Cardiac muscle cell (in vitro differentiated cells and primary cell): ENCODE measurements at regions not wholly inside any gene's neighbourhood (a gene's known extent, or its start where the extent isn't known, plus 50 kb on each side); places are given as distances from the start of the nearest gene placed in this dataset.

Experiments
- DNase-seq, 2 donors: peaks; one replicate each; pipeline versions ENCODE4 v3.0.0 to v3.0.0-alpha.2; 2010 to 2017; ENCODE audit warnings: low read depth in 1 of 2, low spot score in 1 of 2
- H3K27ac ChIP-seq: fragments of 200-600 bp; sonication (generic); 2 replicates; pipeline ENCODE4 v1.5.1; 2016
- H3K27me3 ChIP-seq: fragments of 200-600 bp; sonication (generic); 2 replicates; pipeline ENCODE4 v1.6.0; 2016; ENCODE audit warnings: control low read depth
- H3K36me3 ChIP-seq: fragments of 200-600 bp; sonication (generic); 2 replicates; pipeline ENCODE4 v1.5.1; 2016; ENCODE audit warnings: control low read depth
- H3K4me1 ChIP-seq: fragments of 200-600 bp; sonication (generic); 2 replicates; pipeline ENCODE4 v1.8.1; 2017; ENCODE audit warnings: low read depth, mild to moderate bottlenecking, mixed run types
- H3K4me3 ChIP-seq: fragments of 200-600 bp; sonication (generic); 2 replicates; pipeline ENCODE4 v1.5.1; 2016; ENCODE audit warnings: mild to moderate bottlenecking
- H3K9me3 ChIP-seq: fragments of 200-600 bp; sonication (generic); 2 replicates; pipeline ENCODE4 v1.5.1; 2017; ENCODE audit warnings: low read depth, mild to moderate bottlenecking, control low read depth
- TF ChIP-seq, protein P1 (sequence below): IDR thresholded peaks from 2 replicates; pipeline ENCODE4 v1.5.1; 2012; ENCODE audit warnings: low read depth, mild to moderate bottlenecking, low read length

DNA sequence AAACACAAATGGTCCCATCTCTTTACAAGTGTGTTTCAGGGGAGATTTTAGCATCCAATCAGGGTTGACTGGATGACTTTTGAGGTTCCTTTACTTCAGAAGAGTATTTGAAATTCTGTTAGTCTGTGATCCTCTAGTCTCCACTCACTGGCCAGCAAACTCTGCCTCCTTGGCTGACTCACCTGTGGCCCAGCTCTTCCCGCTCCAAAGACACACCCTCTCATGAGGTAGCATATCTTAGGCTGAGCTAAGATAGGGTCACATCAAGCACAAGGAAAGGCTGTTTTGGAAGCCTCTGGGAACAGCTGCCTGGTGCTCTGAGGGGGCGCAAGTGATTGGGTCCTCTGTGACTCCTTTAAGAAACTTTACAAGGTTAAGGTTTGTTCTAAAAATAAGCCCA is 102.3 kb upstream of the FGGY start:
- Histone ChIP-seq H3K4me3 (no peak overlapping the region), H3K27me3 (no peaks in the 10 kb centered on the region), H3K9me3 (no peaks in the 10 kb centered on the region), H3K4me1 (peaks cover 5% of the 10 kb centered on the region), H3K27ac (no peak overlapping the region), H3K36me3 (no peaks in the 10 kb centered on the region)
- TF ChIP-seq, protein P1, sequence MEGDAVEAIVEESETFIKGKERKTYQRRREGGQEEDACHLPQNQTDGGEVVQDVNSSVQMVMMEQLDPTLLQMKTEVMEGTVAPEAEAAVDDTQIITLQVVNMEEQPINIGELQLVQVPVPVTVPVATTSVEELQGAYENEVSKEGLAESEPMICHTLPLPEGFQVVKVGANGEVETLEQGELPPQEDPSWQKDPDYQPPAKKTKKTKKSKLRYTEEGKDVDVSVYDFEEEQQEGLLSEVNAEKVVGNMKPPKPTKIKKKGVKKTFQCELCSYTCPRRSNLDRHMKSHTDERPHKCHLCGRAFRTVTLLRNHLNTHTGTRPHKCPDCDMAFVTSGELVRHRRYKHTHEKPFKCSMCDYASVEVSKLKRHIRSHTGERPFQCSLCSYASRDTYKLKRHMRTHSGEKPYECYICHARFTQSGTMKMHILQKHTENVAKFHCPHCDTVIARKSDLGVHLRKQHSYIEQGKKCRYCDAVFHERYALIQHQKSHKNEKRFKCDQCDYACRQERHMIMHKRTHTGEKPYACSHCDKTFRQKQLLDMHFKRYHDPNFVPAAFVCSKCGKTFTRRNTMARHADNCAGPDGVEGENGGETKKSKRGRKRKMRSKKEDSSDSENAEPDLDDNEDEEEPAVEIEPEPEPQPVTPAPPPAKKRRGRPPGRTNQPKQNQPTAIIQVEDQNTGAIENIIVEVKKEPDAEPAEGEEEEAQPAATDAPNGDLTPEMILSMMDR = no peak
- DNase-seq = no peak

- TF ChIP-seq, protein P1 = no peak
- DNase-seq = no peak
- no peak overlapping the region for H3K4me3 ChIP-seq
Measured at GRCh38 chr1:59195151-59195550, 101.7 kb upstream of the FGGY start.

DNA sequence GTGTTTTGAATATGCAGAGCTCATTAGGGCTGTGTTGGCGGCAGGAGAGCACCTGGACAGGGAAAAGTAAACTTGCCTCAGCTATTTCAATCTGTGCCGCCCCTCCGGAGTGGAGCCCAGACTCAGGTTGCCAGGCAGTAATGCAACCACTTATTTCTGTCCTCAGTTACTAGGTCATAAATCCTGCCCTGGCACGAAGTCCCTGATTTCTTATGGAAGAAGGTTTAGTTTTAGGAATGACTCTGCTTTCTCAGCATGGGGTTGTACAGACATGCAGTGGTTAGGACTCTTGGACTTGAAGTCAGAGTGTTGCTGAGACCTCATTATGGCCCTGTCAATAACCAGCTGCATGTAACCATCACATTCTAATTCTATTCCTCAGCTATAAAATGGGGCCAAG is 98.3 kb upstream of the FGGY start:
- Histone ChIP-seq H3K36me3 (no peaks in the 10 kb centered on the region), H3K4me3 (no peak overlapping the region), H3K27me3 (no peaks in the 10 kb centered on the region), H3K4me1 (peaks cover 9% of the 10 kb centered on the region), H3K27ac (no peak overlapping the region), H3K9me3 (no peaks in the 10 kb centered on the region)
- DNase-seq = no peak
- TF ChIP-seq, protein P1 = no peak

More at GRCh38 chr1:59195151-59195550, 101.7 kb upstream of the FGGY start:
- H3K4me1 ChIP-seq = peaks cover 9% of the 10 kb centered on the region
- no peak overlapping the region for H3K27ac ChIP-seq
- no peaks in the 10 kb centered on the region for H3K36me3 ChIP-seq
- no peaks in the 10 kb centered on the region for H3K27me3 ChIP-seq
- no peaks in the 10 kb centered on the region for H3K9me3 ChIP-seq

GRCh38 chr1:59199147-59199546 is 97.7 kb upstream of the FGGY start:
- no peaks in the 10 kb centered on the region for H3K9me3 ChIP-seq
- H3K27ac ChIP-seq = no peak overlapping the region
- peaks cover 9% of the 10 kb centered on the region for H3K4me1 ChIP-seq
- H3K4me3 ChIP-seq = no peak overlapping the region
- no peaks in the 10 kb centered on the region for H3K27me3 ChIP-seq
- DNase-seq = no peak
- H3K36me3 ChIP-seq = no peaks in the 10 kb centered on the region
- TF ChIP-seq, protein P1 = no peak

DNA sequence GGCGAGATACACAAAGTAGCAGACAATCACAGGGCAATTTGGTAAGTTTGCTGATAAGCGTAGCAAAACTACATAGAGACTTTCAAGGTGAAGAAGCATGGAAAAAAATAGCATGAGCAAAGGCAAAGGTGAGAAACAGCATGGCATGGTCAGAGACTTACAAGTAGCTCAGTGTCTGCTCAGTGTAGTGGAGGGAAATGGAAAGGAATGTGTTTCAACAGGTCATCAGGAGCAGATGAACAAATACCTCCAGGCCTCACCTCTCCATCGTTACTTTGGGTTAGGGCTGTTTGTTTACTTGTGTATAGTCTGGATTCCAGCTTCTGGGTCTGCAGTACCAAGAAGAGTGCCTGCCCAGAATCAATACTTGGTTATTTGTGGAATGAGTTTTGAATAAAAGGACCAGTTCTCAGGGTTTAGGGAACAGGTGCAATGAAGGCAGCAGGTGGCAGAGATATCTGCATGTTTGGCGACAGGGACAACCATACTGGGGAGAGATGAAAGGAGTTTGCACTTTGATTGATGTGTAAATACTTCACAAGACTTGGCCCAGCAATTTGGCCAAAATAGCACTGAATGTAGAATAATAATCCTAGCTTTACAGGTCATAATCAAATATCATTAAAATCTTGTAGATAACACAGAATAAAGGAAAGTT is 97.0 kb upstream of the FGGY start:
- Histone ChIP-seq H3K36me3 (no peaks in the 10 kb centered on the region), H3K4me3 (no peak overlapping the region), H3K4me1 (peaks cover 9% of the 10 kb centered on the region), H3K27me3 (no peaks in the 10 kb centered on the region), H3K27ac (no peak overlapping the region), H3K9me3 (no peaks in the 10 kb centered on the region)
- TF ChIP-seq, protein P1 = no peak
- peak in 1 of 2 donors; percentile 20 for DNase-seq
